ENCODE measurements at regions not wholly inside any gene's neighbourhood (a gene's known extent, or its start where the extent isn't known, plus 50 kb on each side); places are given as distances from the start of the nearest gene placed in this dataset.

DNA sequence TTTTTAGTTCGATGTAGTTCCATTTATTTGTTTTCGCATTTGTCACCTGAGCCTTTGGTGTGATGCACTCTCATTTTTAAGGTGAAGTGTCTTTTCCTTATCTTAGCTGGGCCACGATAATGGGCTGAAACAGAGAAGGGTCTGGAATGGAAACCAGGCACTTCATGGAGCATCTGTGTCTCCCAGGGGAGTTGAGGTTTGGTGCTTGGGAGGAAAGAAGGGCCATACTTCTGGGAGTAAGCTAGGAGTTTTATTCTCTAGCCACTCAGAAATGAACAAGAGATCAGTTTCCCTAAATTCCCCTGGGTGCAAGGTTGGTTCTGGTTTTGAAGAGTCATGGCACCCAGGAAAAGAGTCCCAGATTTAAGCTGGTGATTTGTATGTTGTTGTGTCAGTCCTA, 179.4 kb upstream of the CXCR4 start:
- in situ Hi-C loops (cut with MboI; ENCODE audit: low sequenced_read_pairs, unreplicated experiment) = no loop called here
- DNase-seq (ENCODE audit: low spot score) = no peak
- TF ChIP-seq, protein P1, sequence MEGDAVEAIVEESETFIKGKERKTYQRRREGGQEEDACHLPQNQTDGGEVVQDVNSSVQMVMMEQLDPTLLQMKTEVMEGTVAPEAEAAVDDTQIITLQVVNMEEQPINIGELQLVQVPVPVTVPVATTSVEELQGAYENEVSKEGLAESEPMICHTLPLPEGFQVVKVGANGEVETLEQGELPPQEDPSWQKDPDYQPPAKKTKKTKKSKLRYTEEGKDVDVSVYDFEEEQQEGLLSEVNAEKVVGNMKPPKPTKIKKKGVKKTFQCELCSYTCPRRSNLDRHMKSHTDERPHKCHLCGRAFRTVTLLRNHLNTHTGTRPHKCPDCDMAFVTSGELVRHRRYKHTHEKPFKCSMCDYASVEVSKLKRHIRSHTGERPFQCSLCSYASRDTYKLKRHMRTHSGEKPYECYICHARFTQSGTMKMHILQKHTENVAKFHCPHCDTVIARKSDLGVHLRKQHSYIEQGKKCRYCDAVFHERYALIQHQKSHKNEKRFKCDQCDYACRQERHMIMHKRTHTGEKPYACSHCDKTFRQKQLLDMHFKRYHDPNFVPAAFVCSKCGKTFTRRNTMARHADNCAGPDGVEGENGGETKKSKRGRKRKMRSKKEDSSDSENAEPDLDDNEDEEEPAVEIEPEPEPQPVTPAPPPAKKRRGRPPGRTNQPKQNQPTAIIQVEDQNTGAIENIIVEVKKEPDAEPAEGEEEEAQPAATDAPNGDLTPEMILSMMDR (IDR thresholded peaks at IDR 0.05; ENCODE audit: borderline replicate concordance, control extremely low read depth, extremely low read depth, insufficient read depth, missing control alignments) = no peak

GRCh38 chr2:136295168-136295567, 177.2 kb upstream of the CXCR4 start:
- DNase-seq (ENCODE audit: low spot score) = no peak
- TF ChIP-seq, protein P1 (IDR thresholded peaks at IDR 0.05; ENCODE audit: borderline replicate concordance, control extremely low read depth, extremely low read depth, insufficient read depth, missing control alignments) = no peak
- in situ Hi-C loops (cut with MboI; ENCODE audit: low sequenced_read_pairs, unreplicated experiment) = no loop called here

DNA sequence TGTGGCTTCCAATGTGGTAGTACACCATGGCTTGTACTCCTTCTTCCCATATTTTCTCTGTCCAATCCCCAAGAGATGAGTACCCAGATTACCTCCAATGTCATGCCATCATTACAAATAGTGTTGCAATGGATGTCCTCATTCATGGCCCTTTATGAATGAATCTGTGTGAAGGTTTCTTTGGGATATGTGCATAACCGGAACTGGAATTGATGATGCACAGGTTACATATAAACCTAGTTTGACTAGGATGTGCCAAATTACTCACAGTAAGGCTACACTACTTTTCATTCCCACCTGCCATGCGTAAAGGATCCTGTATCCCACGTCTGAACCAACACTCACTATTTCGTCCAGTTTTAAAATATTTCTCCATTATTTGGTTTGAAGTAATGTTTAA, 173.9 kb upstream of the CXCR4 start:
- no peak for DNase-seq (ENCODE audit: low spot score)
- TF ChIP-seq, protein P1 (IDR thresholded peaks at IDR 0.05; ENCODE audit: borderline replicate concordance, control extremely low read depth, extremely low read depth, insufficient read depth, missing control alignments) = no peak
- in situ Hi-C loops (cut with MboI; ENCODE audit: low sequenced_read_pairs, unreplicated experiment) = no loop called here

DNA sequence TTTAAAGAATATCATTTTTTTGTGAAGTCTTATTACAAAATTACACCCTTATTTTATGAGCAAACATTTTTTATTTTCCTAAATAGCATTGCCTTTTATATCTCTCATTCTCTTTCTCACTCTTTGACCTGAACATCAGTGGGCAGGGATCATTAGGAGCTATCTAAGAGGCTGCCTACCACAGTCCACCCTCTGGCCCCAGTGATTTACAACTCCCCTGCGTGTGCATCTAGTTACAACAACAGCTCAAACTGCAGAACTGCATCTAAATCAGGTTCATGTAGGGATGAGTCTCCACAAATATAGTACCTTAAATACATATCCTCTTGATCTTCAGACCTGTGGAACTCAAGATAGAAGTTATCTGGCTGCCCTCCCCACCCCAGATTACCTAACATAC, 172.4 kb upstream of the CXCR4 start:
- in situ Hi-C loops (cut with MboI; ENCODE audit: low sequenced_read_pairs, unreplicated experiment) = no loop called here
- no peak for DNase-seq (ENCODE audit: low spot score)
- TF ChIP-seq, protein P1 (IDR thresholded peaks at IDR 0.05; ENCODE audit: borderline replicate concordance, control extremely low read depth, extremely low read depth, insufficient read depth, missing control alignments) = no peak

DNA sequence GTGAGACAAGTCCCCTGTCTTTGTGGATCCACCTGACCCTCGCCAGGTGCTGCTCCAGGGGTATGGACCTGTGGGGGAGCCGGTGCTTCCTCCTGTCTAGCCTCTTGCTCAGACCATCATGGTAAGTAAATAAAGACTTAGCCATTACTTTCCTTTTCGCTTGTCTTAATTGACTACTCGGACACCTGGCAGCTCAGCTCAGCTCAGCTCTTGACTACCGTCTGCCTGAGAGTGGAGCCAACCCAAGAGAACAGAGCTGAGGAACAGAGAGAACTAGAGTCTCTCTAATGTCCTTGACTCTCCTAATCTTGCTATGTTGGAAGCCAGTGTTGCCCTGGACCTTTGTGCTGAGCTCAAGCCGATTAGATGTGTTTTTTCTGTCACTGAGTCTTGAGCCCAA, 170.3 kb upstream of the CXCR4 start:
- in situ Hi-C loops (cut with MboI; ENCODE audit: low sequenced_read_pairs, unreplicated experiment) = no loop called here
- TF ChIP-seq, protein P1 (IDR thresholded peaks at IDR 0.05; ENCODE audit: borderline replicate concordance, control extremely low read depth, extremely low read depth, insufficient read depth, missing control alignments) = no peak
- DNase-seq (ENCODE audit: low spot score) = no peak

DNA sequence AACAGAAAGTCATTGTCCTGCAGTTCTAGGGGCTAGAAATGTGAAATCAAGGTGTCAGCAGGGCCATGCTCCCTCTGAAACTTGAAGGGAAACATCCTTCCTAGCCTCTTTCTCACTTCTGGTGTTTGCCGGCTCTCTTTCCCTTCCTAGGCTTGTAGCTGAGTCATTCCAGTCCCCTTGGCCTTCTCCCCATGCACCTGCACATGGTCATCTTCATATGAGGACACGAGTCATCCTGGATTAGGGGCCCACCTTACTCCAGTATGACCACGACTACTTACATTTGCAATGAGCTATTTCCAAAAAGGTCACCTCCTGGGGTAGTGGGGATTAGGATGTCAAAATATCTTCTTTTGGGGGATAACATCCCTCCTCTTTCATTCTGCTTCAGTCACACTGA, 168.5 kb upstream of the CXCR4 start:
- DNase-seq (ENCODE audit: low spot score) = no peak
- TF ChIP-seq, protein P1 (IDR thresholded peaks at IDR 0.05; ENCODE audit: borderline replicate concordance, control extremely low read depth, extremely low read depth, insufficient read depth, missing control alignments) = no peak
- in situ Hi-C loops (cut with MboI; ENCODE audit: low sequenced_read_pairs, unreplicated experiment) = no loop called here
